ENCODE measurements at regions not wholly inside any gene's neighbourhood (a gene's known extent, or its start where the extent isn't known, plus 50 kb on each side); places are given as distances from the start of the nearest gene placed in this dataset.

DNA sequence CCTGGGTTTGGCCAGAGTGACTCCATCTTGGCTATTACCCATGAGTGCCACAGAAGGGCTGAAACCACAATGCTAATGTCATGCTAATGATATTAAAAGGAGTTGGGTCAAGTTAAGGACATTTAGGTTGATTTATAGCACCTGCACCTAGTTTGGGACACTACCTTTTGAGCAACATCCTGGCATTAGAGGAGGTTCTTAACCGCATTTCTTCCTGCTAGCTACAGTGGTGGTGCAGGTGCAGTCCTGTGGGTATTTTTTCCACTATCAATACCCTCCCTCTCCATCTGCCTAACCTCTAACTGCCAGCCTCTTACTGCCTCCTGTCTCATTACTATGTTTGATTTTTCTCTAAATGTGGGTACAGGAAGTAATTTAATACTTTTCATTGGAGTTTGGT, 1276.1 kb downstream of the FSTL5 start:
- no peak for DNase-seq

DNA sequence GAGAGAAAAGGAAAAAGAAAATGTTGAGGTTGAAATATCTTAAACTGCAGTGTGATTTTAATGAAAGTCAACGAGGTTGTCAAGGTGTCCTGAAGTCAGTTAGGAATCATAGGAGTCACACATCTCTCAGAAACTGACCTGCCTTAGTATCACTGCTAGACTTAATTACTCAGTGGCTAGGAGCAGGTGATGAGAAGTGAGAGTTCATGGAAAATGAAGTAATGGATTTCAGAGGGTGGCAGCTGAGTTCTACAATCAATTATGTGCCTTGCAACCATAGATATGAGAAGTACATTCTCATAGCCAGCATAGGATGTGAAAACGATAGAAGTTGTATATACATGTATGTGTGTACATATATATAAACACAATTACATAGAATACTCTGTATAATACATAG, 1269.7 kb downstream of the FSTL5 start:
- no peak for DNase-seq

DNA sequence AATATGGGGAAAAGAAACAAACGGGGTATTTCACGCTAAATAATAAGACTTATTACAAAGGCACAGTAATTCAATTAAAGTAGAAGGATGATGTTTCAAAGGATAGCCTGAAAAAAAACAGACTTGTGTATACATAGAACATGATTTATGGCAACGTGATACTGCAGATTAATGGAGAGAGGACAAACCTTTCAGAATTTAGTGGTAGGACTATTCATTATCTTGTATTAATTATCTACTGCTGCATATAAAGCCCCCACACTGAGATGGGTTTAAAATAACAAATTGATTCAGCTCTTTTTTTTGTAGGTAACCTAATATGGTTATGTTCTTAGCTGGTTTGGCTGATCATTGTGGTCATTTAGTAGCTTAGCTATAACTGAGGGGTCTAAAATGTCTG, 1269.0 kb downstream of the FSTL5 start:
- DNase-seq, result no peak

DNA sequence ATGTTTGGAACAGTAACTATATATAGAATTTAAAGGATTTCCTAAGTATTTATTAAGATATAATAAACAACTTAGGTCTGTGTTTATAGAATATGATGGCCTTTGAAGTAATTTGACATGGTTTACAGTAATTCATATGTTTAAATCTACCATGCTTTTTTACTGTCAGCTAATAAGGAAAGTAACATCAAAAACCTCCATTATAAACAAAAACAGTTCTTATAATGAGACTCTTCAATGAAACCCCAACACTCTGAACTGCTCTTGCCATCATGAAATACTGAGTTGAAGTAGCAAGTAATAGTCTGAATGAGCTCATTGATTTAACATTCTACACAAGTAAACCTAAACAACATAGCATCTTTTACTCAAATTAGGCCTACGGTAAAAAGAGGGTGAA, 1236.5 kb downstream of the FSTL5 start:
- no peak for DNase-seq

DNA sequence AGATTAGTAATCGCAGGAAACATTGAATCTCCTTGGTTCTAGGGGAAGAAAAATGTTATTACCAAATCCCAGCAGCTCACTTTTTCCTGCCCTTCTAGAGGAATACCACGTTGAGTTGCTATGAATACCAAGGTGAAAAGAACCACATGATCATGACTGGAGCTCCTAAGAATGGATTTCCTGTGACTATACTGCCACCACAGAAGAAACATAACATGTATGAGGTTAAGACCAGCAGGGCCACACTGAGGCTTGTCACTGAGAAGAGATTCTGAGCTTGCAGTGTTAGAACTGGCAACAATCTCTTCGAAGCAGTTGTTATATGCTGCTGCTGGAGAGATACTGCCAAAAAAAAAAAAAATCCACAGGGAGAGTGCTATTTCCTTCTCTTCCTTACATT, 1235.3 kb downstream of the FSTL5 start:
- peak; percentile 14 for DNase-seq

DNA sequence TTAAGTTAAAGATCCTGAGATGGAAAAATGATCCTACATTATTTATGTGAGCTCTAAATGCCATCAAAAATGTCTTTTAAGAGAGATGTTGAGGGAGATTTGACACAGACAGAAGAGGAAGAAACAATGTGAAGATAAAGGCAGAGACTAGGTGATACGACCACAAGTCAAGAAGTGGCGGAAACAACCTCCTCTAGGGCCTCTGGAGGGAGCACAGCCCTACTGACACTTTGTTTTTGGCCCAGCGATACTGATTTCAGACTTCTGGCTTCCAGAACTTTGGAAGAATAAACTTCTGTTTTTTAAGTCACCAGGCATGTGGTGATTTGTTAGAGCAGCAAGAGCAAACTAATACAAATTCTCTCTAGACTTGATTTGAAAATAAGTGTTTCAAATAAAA, 1216.1 kb downstream of the FSTL5 start:
- DNase-seq, result no peak

DNA sequence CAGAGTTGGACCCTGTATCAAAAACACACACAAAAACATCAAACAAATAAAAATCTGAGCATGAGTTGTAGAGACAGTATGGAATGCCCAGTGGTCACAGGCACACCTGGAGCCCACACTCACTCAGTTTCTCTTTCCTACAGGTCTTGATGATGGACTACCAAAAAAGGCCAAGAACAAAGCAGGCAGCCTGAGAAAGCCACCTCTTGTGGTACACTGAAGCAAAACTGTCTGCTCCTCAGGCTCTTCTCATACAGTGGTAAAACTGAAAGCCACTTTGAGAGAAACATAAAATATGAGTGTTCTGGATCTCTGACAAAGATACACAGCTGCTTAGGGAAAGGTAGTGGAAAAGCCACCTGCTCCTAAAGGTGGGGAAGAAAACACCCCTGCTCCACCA, 1206.9 kb downstream of the FSTL5 start:
- DNase-seq, result no peak

DNA sequence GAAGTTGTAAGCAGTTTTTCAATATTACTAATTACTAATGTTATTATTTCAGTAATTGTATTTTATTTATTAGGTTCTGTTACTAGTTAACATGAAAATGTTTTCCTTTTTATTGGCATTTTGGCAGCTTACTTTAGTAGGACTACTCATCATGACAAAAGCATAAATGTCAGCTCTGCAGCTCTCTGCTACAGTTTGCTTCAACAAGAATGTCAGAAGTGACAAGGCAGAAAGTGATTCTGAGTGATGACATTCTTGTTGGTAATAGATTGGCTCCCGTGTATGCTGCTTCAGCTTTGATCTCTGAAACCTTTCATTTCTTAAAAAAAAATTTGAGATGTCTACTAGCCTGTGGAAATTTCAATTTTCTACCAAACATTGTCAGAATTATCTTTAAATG, 1193.9 kb downstream of the FSTL5 start:
- no peak for DNase-seq

DNA sequence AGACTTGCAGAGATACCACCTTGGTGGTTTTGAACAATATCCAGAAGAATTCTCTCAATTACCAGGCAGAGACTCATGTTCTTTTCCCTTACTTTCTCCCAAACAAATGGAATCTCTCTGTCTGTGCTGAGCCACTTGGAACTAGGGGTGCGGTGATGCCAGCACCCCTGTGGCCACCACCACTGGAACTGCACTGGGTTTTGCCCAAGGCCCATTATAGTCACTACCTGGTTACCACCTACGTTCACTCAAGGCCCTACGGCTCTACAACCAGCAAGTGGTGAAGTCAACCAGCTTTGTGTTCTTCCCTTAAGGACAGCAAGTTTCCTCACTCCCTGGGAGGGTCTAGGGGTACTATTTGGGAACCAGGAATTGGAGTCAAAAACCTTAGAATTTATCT, 1183.7 kb downstream of the FSTL5 start:
- DNase-seq, result no peak

DNA sequence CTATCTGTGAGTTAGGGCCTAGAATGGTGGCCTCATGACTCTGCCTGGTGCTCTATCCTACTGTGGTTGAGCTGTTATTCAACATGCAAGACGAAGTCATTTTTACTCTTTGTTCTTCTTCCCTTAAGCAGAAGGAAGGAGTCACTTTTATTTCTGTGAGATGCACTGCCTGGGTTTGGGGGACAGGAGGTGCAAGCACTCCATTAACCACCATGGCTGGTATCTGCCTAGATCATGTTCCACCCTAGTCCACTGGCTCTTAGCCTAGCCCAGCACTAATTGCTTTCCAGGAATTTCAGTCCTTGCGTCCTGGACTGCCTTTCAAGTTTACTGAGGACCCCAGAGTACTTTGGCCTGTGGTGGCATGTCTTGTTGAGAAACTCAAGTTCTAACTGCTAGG, 1182.7 kb downstream of the FSTL5 start:
- DNase-seq, result no peak

DNA sequence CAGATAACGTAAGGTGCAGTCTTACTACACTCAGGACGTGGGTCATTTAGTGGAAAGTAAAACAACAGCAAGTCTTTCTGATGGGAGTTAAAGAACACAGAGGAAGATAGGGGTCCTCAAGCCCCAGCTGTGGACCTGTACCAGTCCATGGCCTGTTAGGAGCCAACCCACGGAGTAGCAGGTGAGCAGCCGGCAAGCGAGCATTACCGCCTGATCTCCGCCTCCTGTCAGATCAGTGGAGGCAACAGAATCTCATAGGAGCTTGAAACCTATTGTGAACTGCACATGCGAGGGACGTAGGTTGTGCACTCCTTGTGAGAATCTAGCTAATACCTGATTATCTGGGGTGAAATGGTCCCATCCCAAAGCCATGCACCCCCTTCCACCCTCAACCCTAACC, 1180.8 kb downstream of the FSTL5 start:
- DNase-seq, result no peak

DNA sequence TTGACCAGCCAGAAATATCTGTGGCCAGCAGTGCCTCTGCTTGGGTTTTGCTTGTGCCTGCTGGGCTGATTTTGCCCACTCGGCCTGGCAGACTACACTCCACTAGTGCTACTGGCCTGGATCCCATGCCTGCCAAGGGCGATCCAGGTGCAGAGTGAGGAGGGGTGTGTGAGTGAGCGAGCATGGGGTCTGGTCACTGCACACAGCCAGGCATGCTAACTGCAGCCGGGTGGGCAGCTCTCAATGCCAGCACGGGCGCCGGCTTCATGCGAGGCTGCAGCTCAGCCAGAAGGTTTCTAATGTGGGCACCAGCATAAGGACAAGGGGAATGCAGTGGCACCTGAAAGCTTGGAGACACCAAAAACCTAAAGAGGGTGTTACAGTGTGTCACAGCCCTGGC, 1161.4 kb downstream of the FSTL5 start:
- no peak for DNase-seq

DNA sequence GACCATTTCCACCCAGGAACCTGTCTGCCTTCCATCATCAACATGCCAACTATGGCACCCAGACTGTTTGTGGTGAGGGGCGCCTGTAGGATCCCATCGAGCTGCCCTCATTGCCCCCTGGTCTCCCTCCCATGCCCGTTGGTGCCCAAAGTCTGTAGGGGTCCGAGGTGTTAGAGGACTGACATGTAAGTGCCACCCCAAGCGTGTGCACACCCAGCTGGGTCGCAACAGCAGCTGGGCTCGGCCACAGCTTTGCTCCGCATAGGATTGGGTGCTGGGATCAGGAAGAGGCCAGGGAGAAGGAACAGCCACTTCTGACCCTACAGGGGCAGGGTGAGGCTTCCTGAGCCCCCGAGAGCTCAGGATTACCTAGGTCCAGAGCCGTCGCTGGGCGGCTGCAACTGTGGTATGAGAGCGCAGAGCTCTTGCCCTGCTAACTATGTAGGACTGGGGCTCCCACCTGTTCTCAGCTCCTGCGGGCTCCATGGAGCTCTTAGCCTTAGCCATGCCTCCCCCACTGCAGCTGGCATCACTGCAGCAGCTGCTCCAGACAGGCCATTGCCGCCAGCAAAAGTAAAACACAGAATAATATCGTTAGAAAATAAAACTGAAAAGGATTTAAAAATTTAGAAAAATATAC, 1160.3 kb downstream of the FSTL5 start:
- no peak for DNase-seq

DNA sequence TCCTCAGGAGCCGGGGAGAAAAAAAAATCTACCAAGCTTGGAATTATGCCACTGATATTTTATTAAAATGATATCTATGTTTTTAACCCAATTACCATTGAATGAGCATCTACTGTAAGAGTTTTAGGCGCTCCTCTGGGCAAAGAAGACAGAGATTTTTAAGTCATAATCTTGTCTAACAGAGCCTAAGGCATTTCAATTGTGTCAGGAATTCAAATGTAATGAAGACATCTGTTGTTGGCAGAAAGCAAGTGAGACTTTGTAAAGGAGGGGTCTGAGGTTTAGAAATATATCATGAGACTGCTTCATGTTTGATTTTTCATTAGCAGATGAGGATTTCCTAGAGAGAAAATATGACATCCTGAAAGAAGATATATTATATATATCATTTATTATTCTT, 1158.1 kb downstream of the FSTL5 start:
- no peak for DNase-seq

DNA sequence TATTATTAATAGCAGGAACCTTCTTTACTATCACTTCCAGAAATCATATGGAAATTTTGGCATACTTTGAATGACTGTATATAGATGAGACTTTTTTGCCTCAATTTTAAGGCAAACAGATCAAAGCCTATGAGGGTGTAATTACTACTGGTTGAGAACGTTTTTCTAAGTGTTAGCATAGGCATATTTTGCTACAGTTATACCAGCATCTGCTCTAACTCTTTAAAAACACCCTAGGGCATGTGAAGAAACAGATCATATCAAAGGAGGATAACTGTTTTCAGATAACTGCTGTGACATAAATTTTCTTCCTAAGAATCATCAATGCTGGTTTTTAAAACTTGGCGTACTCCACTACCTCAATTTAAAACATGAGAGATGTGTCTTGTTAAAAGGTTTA, 1155.3 kb downstream of the FSTL5 start:
- DNase-seq, result no peak

DNA sequence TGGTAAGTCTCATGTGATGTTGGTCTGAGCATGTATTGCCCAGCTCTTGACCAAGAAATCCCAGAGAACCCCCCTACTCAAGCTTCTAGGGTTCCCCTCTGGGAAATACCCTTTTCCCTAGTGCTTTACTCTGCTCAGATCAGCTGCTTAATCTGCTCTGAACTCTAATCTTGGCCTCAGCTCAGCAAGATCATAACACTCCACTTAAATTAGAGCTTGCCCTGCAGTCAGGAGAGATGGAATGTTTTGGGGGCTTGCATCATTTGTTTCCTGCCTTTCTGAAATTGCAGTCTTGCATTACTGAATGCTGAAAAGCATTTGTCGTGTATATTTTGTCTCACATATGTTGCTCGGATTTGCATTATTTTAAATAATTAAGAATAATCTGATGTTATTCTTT, 1153.6 kb downstream of the FSTL5 start:
- no peak for DNase-seq
